ENCODE measurements at regions not wholly inside any gene's neighbourhood (a gene's known extent, or its start where the extent isn't known, plus 50 kb on each side); places are given as distances from the start of the nearest gene placed in this dataset.

DNA sequence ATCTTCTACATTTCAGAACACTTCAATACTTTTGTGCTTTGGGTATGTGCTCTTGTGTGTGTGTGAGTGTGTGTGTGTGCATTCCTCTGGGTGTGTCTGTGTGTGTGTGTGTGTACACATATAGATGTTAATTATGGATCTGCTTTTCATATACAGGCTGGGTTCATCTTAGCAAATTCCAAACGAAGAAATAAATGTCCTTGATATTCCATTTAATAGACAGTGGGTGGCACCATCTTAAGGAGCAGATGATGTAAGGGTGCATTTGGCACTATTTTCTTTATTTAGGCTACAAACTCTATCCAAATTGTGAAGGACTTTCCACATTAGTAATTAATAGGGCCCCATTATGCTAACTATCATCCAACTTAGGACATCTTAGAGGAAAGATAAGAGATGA lies 425.8 kb upstream of the POU3F3 start:
- TF ChIP-seq POLR2A (IDR thresholded peaks at IDR 0.05) = no peak
- TF ChIP-seq, protein P1, sequence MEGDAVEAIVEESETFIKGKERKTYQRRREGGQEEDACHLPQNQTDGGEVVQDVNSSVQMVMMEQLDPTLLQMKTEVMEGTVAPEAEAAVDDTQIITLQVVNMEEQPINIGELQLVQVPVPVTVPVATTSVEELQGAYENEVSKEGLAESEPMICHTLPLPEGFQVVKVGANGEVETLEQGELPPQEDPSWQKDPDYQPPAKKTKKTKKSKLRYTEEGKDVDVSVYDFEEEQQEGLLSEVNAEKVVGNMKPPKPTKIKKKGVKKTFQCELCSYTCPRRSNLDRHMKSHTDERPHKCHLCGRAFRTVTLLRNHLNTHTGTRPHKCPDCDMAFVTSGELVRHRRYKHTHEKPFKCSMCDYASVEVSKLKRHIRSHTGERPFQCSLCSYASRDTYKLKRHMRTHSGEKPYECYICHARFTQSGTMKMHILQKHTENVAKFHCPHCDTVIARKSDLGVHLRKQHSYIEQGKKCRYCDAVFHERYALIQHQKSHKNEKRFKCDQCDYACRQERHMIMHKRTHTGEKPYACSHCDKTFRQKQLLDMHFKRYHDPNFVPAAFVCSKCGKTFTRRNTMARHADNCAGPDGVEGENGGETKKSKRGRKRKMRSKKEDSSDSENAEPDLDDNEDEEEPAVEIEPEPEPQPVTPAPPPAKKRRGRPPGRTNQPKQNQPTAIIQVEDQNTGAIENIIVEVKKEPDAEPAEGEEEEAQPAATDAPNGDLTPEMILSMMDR (IDR thresholded peaks at IDR 0.05) = no peak
